ENCODE measurements at regions not wholly inside any gene's neighbourhood (a gene's known extent, or its start where the extent isn't known, plus 50 kb on each side); places are given as distances from the start of the nearest gene placed in this dataset.
A peak's percentile ranks its signal among the peaks of the same experiment; 100 is the strongest.

- H3K36me3 Mint-ChIP-seq, result no peaks in the 10 kb centered on the region
- no peak overlapping the region for H3K4me3 Mint-ChIP-seq
- ATAC-seq (ENCODE audit: low read depth) (no peak), DNase-seq (ENCODE audit: low spot score in 2 of 2) (no peak)
- H3K27me3 Mint-ChIP-seq, result peaks cover 6% of the 10 kb centered on the region
- no peaks in the 10 kb centered on the region for H3K4me1 Mint-ChIP-seq
- H3K9me3 Mint-ChIP-seq, result no peaks in the 10 kb centered on the region
- H3K27ac Mint-ChIP-seq, result no peak overlapping the region
Measured at GRCh38 chr21:26715116-26715515, 130.1 kb downstream of the ADAMTS1 start.

GRCh38 chr21:26710155-26710554, 135.1 kb downstream of the ADAMTS1 start:
- Mint-ChIP-seq H3K27me3 (peaks cover 3% of the 10 kb centered on the region), H3K27ac (no peak overlapping the region), H3K36me3 (no peaks in the 10 kb centered on the region), H3K4me3 (no peak overlapping the region), H3K4me1 (no peaks in the 10 kb centered on the region), H3K9me3 (no peaks in the 10 kb centered on the region)
- no peak for DNase-seq (ENCODE audit: low spot score in 2 of 2)
- ATAC-seq (ENCODE audit: low read depth), result no peak

- no peak overlapping the region for H3K27ac Mint-ChIP-seq
- no peaks in the 10 kb centered on the region for H3K27me3 Mint-ChIP-seq
- DNase-seq (ENCODE audit: low spot score in 2 of 2) (no peak), ATAC-seq (ENCODE audit: low read depth) (no peak)
- H3K4me3 Mint-ChIP-seq, result no peak overlapping the region
- no peaks in the 10 kb centered on the region for H3K36me3 Mint-ChIP-seq
- H3K9me3 Mint-ChIP-seq, result no peaks in the 10 kb centered on the region
- H3K4me1 Mint-ChIP-seq, result no peaks in the 10 kb centered on the region
Measured at GRCh38 chr21:26709090-26709489, 136.0 kb upstream of the CYYR1 start.

GRCh38 chr21:26708223-26708800, 135.2 kb upstream of the CYYR1 start:
- Mint-ChIP-seq H3K9me3 (no peaks in the 10 kb centered on the region), H3K27me3 (no peaks in the 10 kb centered on the region), H3K36me3 (no peaks in the 10 kb centered on the region), H3K4me3 (no peak overlapping the region), H3K27ac (no peak overlapping the region), H3K4me1 (no peaks in the 10 kb centered on the region)
- ATAC-seq (ENCODE audit: low read depth) (no peak), DNase-seq (ENCODE audit: low spot score in 2 of 2) (no peak)

- H3K9me3 Mint-ChIP-seq, result peaks cover 2% of the 10 kb centered on the region
- no peak for ATAC-seq (ENCODE audit: low read depth)
- H3K27me3 Mint-ChIP-seq, result no peaks in the 10 kb centered on the region
- DNase-seq (ENCODE audit: low spot score in 2 of 2), result no peak
- H3K36me3 Mint-ChIP-seq, result no peaks in the 10 kb centered on the region
- H3K4me3 Mint-ChIP-seq, result no peak overlapping the region
- H3K27ac Mint-ChIP-seq, result no peak overlapping the region
- H3K4me1 Mint-ChIP-seq, result no peaks in the 10 kb centered on the region
Measured at GRCh38 chr21:26707246-26707645, 134.2 kb upstream of the CYYR1 start.

- Mint-ChIP-seq H3K4me3 (no peak overlapping the region), H3K4me1 (no peaks in the 10 kb centered on the region), H3K9me3 (peaks cover 2% of the 10 kb centered on the region), H3K36me3 (no peaks in the 10 kb centered on the region), H3K27me3 (peaks cover 10% of the 10 kb centered on the region), H3K27ac (no peak overlapping the region)
- ATAC-seq (ENCODE audit: low read depth) (no peak), DNase-seq (ENCODE audit: low spot score in 2 of 2) (no peak)
Measured at GRCh38 chr21:26698416-26698815, 125.3 kb upstream of the CYYR1 start.

- peaks cover 1% of the 10 kb centered on the region for H3K27me3 Mint-ChIP-seq
- peaks cover under 1% of the 10 kb centered on the region for H3K4me1 Mint-ChIP-seq
Measured at GRCh38 chr21:26691416-26691815, 118.3 kb upstream of the CYYR1 start.

GRCh38 chr21:26686705-26687104, 113.6 kb upstream of the CYYR1 start:
- H3K4me3 Mint-ChIP-seq, result no peak overlapping the region
- peaks cover 3% of the 10 kb centered on the region for H3K4me1 Mint-ChIP-seq
- DNase-seq (ENCODE audit: low spot score in 2 of 2) (no peak), ATAC-seq (ENCODE audit: low read depth) (no peak)
- peaks cover 3% of the 10 kb centered on the region for H3K27me3 Mint-ChIP-seq
- peaks cover 3% of the 10 kb centered on the region for H3K36me3 Mint-ChIP-seq
- no peak overlapping the region for H3K27ac Mint-ChIP-seq
- peaks cover 2% of the 10 kb centered on the region for H3K9me3 Mint-ChIP-seq

More at GRCh38 chr21:26691416-26691815, 118.3 kb upstream of the CYYR1 start:
- Mint-ChIP-seq H3K9me3 (no peaks in the 10 kb centered on the region), H3K4me3 (no peak overlapping the region), H3K36me3 (no peaks in the 10 kb centered on the region), H3K27ac (no peak overlapping the region)
- ATAC-seq (ENCODE audit: low read depth), result no peak
- no peak for DNase-seq (ENCODE audit: low spot score in 2 of 2)

GRCh38 chr21:26686278-26686677, 113.2 kb upstream of the CYYR1 start:
- Mint-ChIP-seq H3K4me3 (no peak overlapping the region), H3K36me3 (peaks cover 3% of the 10 kb centered on the region), H3K27me3 (peaks cover 3% of the 10 kb centered on the region), H3K9me3 (peaks cover 2% of the 10 kb centered on the region), H3K4me1 (peaks cover 3% of the 10 kb centered on the region), H3K27ac (peak overlapping the region; percentile 39)
- ATAC-seq (ENCODE audit: low read depth), result peak; percentile 95
- DNase-seq (ENCODE audit: low spot score in 2 of 2), result peak in 1 of 2 donors; percentile 9

- ATAC-seq (ENCODE audit: low read depth), result no peak
- H3K9me3 Mint-ChIP-seq, result peaks cover 2% of the 10 kb centered on the region
- no peak overlapping the region for H3K27ac Mint-ChIP-seq
Measured at GRCh38 chr21:26684889-26685288, 111.8 kb upstream of the CYYR1 start.

GRCh38 chr21:26683996-26684395, 110.9 kb upstream of the CYYR1 start:
- Mint-ChIP-seq H3K4me1 (peaks cover 3% of the 10 kb centered on the region), H3K27ac (no peak overlapping the region), H3K36me3 (peaks cover 3% of the 10 kb centered on the region)

More at GRCh38 chr21:26684889-26685288, 111.8 kb upstream of the CYYR1 start:
- peaks cover 3% of the 10 kb centered on the region for H3K27me3 Mint-ChIP-seq
- DNase-seq (ENCODE audit: low spot score in 2 of 2), result no peak
- H3K4me1 Mint-ChIP-seq, result peaks cover 3% of the 10 kb centered on the region
- H3K4me3 Mint-ChIP-seq, result no peak overlapping the region
- peaks cover 3% of the 10 kb centered on the region for H3K36me3 Mint-ChIP-seq

GRCh38 chr21:26679284-26679683, 106.2 kb upstream of the CYYR1 start:
- ATAC-seq (ENCODE audit: low read depth) (no peak), DNase-seq (ENCODE audit: low spot score in 2 of 2) (no peak)
- Mint-ChIP-seq H3K36me3 (no peaks in the 10 kb centered on the region), H3K9me3 (no peaks in the 10 kb centered on the region), H3K4me1 (no peaks in the 10 kb centered on the region), H3K4me3 (no peak overlapping the region), H3K27ac (no peak overlapping the region), H3K27me3 (peaks cover 3% of the 10 kb centered on the region)

More at GRCh38 chr21:26683996-26684395, 110.9 kb upstream of the CYYR1 start:
- peaks cover 3% of the 10 kb centered on the region for H3K27me3 Mint-ChIP-seq
- no peak for DNase-seq (ENCODE audit: low spot score in 2 of 2)
- H3K4me3 Mint-ChIP-seq, result no peak overlapping the region
- H3K9me3 Mint-ChIP-seq, result peaks cover 2% of the 10 kb centered on the region
- no peak for ATAC-seq (ENCODE audit: low read depth)

GRCh38 chr21:26674323-26674722, 101.2 kb upstream of the CYYR1 start:
- Mint-ChIP-seq H3K9me3 (no peaks in the 10 kb centered on the region), H3K4me1 (no peaks in the 10 kb centered on the region), H3K36me3 (no peaks in the 10 kb centered on the region), H3K27ac (no peak overlapping the region), H3K27me3 (peaks cover 3% of the 10 kb centered on the region), H3K4me3 (no peak overlapping the region)
- ATAC-seq (ENCODE audit: low read depth) (no peak), DNase-seq (ENCODE audit: low spot score in 2 of 2) (no peak)

- no peak overlapping the region for H3K4me3 Mint-ChIP-seq
- H3K9me3 Mint-ChIP-seq, result peaks cover 3% of the 10 kb centered on the region
- peaks cover 3% of the 10 kb centered on the region for H3K27me3 Mint-ChIP-seq
- H3K4me1 Mint-ChIP-seq, result no peaks in the 10 kb centered on the region
- no peak for ATAC-seq (ENCODE audit: low read depth)
- H3K27ac Mint-ChIP-seq, result no peak overlapping the region
- no peaks in the 10 kb centered on the region for H3K36me3 Mint-ChIP-seq
- no peak for DNase-seq (ENCODE audit: low spot score in 2 of 2)
Measured at GRCh38 chr21:26669215-26669764, 96.2 kb upstream of the CYYR1 start.

- DNase-seq (ENCODE audit: low spot score in 2 of 2) (no peak), ATAC-seq (ENCODE audit: low read depth) (no peak)
- Mint-ChIP-seq H3K27me3 (no peaks in the 10 kb centered on the region), H3K4me3 (no peak overlapping the region), H3K36me3 (no peaks in the 10 kb centered on the region), H3K27ac (no peak overlapping the region), H3K4me1 (no peaks in the 10 kb centered on the region), H3K9me3 (peaks cover 4% of the 10 kb centered on the region)
Measured at GRCh38 chr21:26659757-26660156, 86.7 kb upstream of the CYYR1 start.
